Stimulated activated CD8-positive, alpha-beta memory T cell treated with anti-CD3 and anti-CD28 coated beads, Interleukin-7, amount 100 ng/mL, for 48 hours (primary cell): ENCODE measurements at regions not wholly inside any gene's neighbourhood (a gene's known extent, or its start where the extent isn't known, plus 50 kb on each side); places are given as distances from the start of the nearest gene placed in this dataset.

Experiments used
- DNase-seq, 2 donors: peaks; one replicate each; pipeline ENCODE4 v3.0.0-alpha.2; 2020; ENCODE audit warnings: low read depth in 1 of 2; ENCODE audit errors: extremely low read depth in 1 of 2

GRCh38 chr20:61161726-61162390 is 90.2 kb upstream of the CDH4 start:
- no peak for DNase-seq

DNA sequence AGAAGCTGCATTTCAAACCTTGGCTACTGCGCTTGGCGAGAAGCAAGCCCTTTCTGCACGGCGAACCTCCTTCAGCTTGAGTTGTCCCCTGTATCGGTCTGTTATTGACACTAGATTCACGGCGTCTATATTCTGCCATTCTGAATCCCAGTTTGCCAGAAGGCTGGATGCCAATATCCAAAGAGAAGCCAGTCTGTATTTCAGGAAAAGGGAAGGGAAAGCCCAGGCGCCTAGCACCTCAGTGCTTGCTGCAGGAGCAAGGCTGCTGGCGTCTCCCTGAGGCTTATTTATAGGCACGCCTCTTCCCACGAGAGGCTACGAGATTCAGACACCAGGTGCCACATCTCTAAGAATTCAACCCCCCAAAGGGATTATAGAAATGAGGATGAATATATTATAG is 89.6 kb upstream of the CDH4 start:
- DNase-seq: no peak

GRCh38 chr20:61163031-61163430 is 89.0 kb upstream of the CDH4 start:
- DNase-seq: no peak

- no peak for DNase-seq
These were observed 85.7 kb upstream of the CDH4 start for GRCh38 chr20:61166324-61166723.

GRCh38 chr20:61168605-61169004 is 83.5 kb upstream of the CDH4 start:
- DNase-seq: no peak

DNA sequence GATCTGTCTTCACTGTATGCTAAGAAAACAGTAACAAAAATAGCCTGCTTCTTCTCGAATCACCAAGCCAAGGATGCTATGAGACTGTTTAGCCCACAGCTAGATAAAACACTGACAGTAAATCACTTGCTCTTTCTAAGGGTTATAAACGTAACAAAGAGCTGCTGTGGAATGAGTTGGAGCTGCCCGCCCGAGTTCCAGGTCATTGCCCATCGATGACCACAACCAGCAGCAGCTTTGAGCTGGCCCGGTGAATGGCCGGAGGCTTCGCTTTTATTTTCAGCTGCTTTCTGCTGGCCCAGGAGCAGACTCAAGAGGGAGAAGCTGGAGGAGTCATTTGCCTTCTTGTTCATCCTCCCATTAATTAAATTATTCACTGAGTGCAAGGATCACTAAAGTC is 82.2 kb upstream of the CDH4 start:
- DNase-seq: no peak

GRCh38 chr20:61170496-61171320 is 81.4 kb upstream of the CDH4 start:
- DNase-seq: no peak

DNA sequence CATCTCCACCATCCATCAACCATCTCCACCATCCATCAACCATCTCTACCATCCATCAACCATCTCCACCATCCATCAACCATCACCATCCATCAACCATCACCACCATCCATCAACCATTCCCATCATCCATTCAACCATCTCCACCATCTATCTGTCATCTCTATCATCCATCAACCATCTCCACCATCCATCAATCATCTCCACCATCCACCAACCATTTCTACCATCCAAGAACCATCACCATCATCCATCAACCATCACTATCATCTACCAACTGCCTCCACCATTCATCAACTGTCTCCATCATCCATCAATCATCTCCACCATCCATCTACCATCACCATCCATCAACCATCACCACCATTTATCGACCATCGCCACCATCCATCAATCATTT is 78.8 kb upstream of the CDH4 start:
- no peak for DNase-seq

DNA sequence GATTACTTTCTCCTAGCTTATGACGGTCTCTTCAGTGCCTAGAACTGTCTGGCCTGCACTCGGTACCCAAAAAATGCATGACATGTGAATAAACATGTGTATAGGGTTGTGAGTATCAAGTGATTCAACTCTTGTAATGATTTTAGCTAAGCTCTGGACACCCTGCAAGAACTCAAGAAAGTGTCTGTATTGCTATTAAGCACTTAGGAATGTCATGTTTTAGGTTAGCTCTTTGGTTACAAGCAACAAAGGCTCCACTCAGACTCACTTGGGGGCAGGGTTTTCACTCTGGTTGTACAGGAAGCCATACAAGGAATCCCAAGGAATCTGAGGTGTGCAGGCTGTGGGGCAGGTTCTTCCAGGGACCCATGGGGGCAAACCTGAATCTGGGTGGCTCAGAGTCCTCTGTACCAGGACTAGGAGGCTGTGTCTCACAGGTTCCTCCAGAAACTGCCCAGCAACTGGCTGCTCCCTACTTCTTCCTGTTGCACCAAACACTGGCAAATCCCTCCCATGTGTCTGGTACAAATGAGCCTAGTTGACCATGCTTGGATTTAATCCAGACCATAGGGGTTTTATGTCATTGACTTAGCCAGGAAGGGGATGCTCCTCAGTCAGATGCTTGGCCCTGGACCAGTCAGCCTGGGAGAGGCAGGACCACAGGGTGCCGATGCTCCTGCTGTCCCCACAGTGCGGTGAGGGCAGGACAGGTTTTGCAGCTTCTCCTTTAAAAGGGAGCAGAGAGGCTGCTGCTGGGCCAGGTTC is 77.9 kb upstream of the CDH4 start:
- DNase-seq: no peak

DNA sequence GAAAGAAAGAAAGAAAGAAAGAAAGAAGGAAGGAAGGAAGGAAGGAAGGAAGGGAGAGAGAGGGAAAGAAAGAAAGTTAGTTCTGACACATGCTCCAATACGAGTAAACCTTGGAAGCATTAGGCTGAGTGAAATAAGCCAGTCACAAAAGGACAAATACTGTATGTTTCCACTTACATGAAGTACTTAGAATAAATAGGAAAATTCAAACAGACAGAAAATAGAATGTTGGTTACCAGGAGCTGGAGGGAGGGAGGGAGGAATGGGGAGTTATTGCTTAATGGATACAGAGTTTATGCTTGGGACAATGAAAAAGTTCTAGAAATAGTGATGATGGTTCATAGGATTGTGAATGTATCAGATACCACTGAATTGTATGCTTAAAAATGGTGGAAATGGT is 75.2 kb upstream of the CDH4 start:
- no peak for DNase-seq

- no peak for DNase-seq
These were observed 73.5 kb upstream of the CDH4 start for GRCh38 chr20:61178551-61179071.

DNA sequence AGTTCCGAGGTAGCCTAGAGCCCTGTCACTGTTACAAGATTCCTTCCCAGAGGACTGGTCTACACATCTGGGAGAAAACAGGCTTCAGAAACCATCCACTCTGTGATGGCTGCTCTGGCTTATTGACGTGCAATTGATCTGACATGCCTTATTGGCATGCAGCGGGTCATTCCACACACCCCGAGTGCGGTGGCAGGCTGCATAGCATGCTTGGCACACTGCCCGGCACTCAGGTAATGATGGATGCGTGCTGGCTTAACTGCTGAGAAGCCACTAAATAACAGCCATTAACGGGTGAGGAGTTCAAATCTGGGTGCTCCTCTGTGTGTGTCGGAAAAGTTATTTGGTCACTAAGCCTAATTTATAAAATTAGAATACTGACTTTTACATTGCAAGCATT is 67.9 kb upstream of the CDH4 start:
- DNase-seq: no peak

DNA sequence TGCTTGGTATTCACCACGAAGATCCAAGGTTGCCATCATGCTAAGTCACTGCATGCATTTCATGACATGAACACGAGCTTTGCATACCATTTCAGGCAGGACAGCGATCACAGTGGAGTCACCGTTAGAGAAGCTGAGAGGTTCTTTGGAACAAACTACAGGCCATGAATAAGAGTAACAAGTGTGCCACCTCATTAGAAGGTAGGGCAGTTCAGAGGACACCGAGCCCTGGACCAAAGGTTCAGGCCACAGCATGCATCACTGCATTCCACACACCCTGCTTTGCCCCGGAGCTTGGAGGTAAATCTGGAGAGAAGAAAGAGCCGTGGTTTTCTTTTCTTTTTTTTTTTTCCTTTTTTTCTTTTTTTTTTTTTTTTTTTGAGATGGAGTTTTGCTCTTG is 66.9 kb upstream of the CDH4 start:
- DNase-seq: no peak

GRCh38 chr20:61185841-61186601 is 66.0 kb upstream of the CDH4 start:
- no peak for DNase-seq

GRCh38 chr20:61186771-61187472 is 65.1 kb upstream of the CDH4 start:
- DNase-seq: no peak

DNA sequence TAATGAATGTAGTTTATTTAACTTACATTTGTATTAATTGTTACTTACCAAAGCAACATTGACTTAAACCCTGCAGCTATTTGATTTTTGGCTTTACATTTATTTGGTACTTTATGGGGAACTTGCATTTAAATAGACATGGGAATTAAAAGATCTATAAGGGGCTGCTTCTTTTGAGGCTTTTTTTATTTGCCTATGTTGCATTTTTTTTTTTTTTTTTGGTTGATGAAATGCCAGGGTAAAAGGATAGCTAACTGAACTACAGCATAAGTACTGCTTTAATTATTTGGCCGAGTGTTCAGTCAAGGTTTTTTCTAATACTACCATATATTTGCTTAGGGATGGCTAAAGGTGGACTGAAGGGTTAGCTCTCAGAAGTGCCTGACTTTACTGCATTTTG is 62.5 kb upstream of the CDH4 start:
- DNase-seq: no peak

DNA sequence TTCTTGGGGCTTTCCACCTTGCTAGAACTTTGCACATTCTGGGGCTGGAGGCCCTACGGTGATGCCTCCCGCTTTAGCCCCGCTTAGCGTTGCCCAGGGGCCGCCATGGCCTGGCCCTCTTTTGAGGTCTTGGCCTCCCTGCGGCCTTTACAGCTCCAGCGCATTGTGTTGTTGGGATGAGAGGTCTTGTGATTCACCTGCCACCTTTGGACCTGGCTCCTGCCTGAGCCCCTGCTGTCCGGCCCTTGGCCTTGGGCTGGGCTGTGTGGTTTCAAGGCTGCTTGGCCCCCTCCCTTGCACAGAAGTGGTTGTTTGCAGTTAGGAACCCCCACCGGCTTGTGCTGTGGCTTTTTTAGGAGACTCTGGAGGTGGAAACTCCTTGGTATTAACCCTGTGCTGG is 61.0 kb upstream of the CDH4 start:
- DNase-seq: no peak

GRCh38 chr20:61192337-61192950 is 59.6 kb upstream of the CDH4 start:
- DNase-seq: no peak

- DNase-seq: no peak
These were observed 58.9 kb upstream of the CDH4 start for GRCh38 chr20:61193164-61193563.
